Stimulated activated effector memory CD8-positive, alpha-beta T cell treated with anti-CD3 and anti-CD28 coated beads, Interleukin-12 subunit alpha, Interleukin-12 subunit beta, amount 100 ng/mL, for 72 hours (primary cell): ENCODE measurements at regions not wholly inside any gene's neighbourhood (a gene's known extent, or its start where the extent isn't known, plus 50 kb on each side); places are given as distances from the start of the nearest gene placed in this dataset.

Experiments
- ATAC-seq: fragments of 150-1000 bp; cut with Tn5 transposase; 2 replicates; pipeline ENCODE4 v1.10.0; 2021
- DNase-seq, 2 donors: peaks; one replicate each; pipeline ENCODE4 v3.0.0; 2021 to 2022; ENCODE audit warnings: low spot score in 2 of 2
- H3K27ac Mint-ChIP-seq: one replicate; pipeline ENCODE4 v1.8.0; 2022; ENCODE audit warnings: mild to moderate bottlenecking, mixed read lengths
- H3K36me3 Mint-ChIP-seq: one replicate; pipeline ENCODE4 v1.8.0; 2022; ENCODE audit warnings: mild to moderate bottlenecking, mixed read lengths
- H3K4me1 Mint-ChIP-seq: one replicate; pipeline ENCODE4 v1.8.0; 2022; ENCODE audit warnings: mixed read lengths
- H3K4me3 Mint-ChIP-seq: one replicate; pipeline ENCODE4 v1.8.0; 2022; ENCODE audit warnings: mild to moderate bottlenecking, mixed read lengths
- H3K9me3 Mint-ChIP-seq: one replicate; pipeline ENCODE4 v1.8.0; 2022; ENCODE audit warnings: mixed read lengths

DNA sequence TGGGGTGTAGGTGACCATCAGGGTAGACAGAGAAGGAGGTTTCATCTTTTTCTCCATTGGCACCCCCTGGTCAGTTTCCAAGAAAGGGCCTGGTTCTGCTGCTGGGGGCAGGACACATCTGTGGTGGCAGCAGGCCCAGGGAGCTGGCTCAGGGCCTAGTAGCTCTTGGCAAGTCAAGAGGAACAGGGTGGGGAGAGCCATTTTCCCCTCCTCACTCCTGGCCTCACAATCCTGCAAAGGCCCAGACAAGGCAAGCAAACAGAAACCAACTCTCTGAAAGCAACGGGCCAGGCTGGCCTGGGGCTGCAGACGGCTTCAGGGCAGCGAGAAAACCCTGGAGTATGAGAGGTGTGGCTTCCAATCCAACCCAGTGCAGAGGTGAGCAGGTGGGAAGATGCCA lies 192.9 kb upstream of the DYNLRB2 start:
- H3K27ac Mint-ChIP-seq = no peak overlapping the region
- DNase-seq (no peak), ATAC-seq (no peak)
- no peaks in the 10 kb centered on the region for H3K4me1 Mint-ChIP-seq
- H3K9me3 Mint-ChIP-seq = no peaks in the 10 kb centered on the region
- no peaks in the 10 kb centered on the region for H3K36me3 Mint-ChIP-seq
- H3K4me3 Mint-ChIP-seq = no peak overlapping the region

- DNase-seq (no peak), ATAC-seq (no peak)
- no peaks in the 10 kb centered on the region for H3K36me3 Mint-ChIP-seq
- no peak overlapping the region for H3K27ac Mint-ChIP-seq
- no peak overlapping the region for H3K4me3 Mint-ChIP-seq
- no peaks in the 10 kb centered on the region for H3K9me3 Mint-ChIP-seq
- no peaks in the 10 kb centered on the region for H3K4me1 Mint-ChIP-seq
Measured at GRCh38 chr16:80347002-80347401, 193.8 kb upstream of the DYNLRB2 start.

GRCh38 chr16:80346111-80346632 lies 194.6 kb upstream of the DYNLRB2 start:
- H3K27ac Mint-ChIP-seq = no peak overlapping the region
- no peaks in the 10 kb centered on the region for H3K36me3 Mint-ChIP-seq
- no peak for DNase-seq
- no peaks in the 10 kb centered on the region for H3K4me1 Mint-ChIP-seq
- H3K9me3 Mint-ChIP-seq = no peaks in the 10 kb centered on the region
- H3K4me3 Mint-ChIP-seq = no peak overlapping the region
- no peak for ATAC-seq

- Mint-ChIP-seq H3K4me3 (no peak overlapping the region), H3K27ac (no peak overlapping the region), H3K9me3 (no peaks in the 10 kb centered on the region), H3K4me1 (no peaks in the 10 kb centered on the region), H3K36me3 (no peaks in the 10 kb centered on the region)
- no peak for DNase-seq
- ATAC-seq = no peak
Measured at GRCh38 chr16:80345701-80346100, 195.1 kb upstream of the DYNLRB2 start.

DNA sequence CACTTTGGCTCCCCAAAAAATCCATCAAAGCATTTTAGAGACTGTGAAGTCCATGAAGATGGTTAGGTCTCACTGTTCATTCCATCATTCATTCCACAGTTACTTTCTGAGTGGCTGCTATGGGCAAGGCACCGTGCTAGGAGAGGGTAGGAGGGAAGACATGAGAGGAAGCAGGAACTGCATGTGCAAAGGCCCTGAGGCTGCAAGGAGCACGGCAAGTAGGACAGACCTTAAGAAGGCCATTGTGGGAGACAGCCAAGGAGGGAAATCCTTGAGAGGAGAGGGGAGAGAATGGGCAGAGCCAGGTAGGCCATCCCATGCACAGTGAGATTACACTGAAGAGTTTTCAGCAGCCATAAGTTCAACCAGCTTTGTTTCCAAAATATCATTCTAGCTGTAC lies 196.2 kb upstream of the DYNLRB2 start:
- Mint-ChIP-seq H3K4me1 (no peaks in the 10 kb centered on the region), H3K27ac (no peak overlapping the region), H3K36me3 (no peaks in the 10 kb centered on the region), H3K9me3 (no peaks in the 10 kb centered on the region), H3K4me3 (no peak overlapping the region)
- DNase-seq = peak in 1 of 2 donors; percentile 8
- no peak for ATAC-seq

DNA sequence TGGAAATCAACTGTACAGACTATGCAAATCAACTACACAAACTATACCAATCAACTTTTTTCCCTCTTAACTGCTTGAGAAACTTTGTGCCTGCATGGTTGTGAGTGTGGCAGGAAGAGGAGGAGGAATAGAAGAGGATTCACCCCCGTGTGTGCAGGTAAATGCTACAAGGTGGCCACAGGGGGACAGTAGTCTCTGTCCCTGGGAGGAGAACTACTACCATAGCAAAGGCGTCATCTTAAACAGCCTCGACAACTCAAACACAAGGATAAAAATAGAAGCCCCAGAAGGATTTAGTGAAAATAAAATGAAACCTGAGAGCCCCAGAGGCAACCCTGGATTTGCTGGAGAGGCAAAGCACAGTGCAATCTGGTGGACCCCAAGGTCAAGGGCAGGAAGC lies 199.5 kb upstream of the DYNLRB2 start:
- H3K4me3 Mint-ChIP-seq = no peak overlapping the region
- no peak overlapping the region for H3K27ac Mint-ChIP-seq
- no peaks in the 10 kb centered on the region for H3K9me3 Mint-ChIP-seq
- H3K4me1 Mint-ChIP-seq = no peaks in the 10 kb centered on the region
- no peak for DNase-seq
- H3K36me3 Mint-ChIP-seq = no peaks in the 10 kb centered on the region
- ATAC-seq = no peak

DNA sequence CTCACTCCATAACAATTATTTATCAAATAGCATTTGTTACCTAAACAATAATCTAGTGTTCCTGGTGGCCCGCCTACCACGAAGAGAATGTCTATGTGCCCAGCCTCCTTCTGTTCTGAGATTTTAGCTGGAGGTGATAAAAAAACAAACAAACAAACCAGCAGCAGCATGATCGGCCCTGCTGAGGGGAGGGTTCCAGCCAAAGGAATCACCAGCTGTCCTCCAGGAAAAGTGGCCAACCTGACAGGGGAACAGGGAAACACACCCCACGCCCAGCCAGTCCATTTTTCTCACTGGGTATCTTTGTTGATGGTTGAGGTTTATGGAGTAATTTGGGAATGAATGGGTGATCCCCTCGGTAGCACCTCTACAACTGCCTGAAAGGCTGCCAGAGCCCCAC lies 203.0 kb upstream of the DYNLRB2 start:
- DNase-seq = no peak
- Mint-ChIP-seq H3K36me3 (no peaks in the 10 kb centered on the region), H3K4me1 (no peaks in the 10 kb centered on the region), H3K4me3 (no peak overlapping the region), H3K27ac (no peak overlapping the region), H3K9me3 (no peaks in the 10 kb centered on the region)
- no peak for ATAC-seq

DNA sequence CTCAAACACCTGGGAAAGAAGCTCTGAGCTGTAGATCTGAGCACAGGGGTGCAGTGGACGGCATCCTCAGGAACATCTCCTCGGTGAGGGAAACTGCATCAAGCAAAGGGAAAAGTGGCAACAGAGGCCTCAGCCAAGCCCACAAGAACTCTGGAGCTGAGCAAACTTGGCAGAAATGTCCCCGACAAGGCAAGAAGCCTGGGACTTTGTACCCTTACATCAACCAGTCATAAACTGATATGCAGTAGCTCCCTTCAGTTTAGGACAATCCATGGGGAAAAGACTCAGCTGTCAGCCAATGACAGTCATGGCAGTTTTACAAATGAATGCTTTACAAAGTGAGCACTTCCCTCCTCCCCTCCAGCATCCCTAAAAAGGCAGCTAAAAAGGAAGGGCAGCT lies 210.0 kb upstream of the DYNLRB2 start:
- no peak overlapping the region for H3K4me3 Mint-ChIP-seq
- no peaks in the 10 kb centered on the region for H3K36me3 Mint-ChIP-seq
- DNase-seq (no peak), ATAC-seq (no peak)
- no peaks in the 10 kb centered on the region for H3K4me1 Mint-ChIP-seq
- no peaks in the 10 kb centered on the region for H3K9me3 Mint-ChIP-seq
- H3K27ac Mint-ChIP-seq = no peak overlapping the region

DNA sequence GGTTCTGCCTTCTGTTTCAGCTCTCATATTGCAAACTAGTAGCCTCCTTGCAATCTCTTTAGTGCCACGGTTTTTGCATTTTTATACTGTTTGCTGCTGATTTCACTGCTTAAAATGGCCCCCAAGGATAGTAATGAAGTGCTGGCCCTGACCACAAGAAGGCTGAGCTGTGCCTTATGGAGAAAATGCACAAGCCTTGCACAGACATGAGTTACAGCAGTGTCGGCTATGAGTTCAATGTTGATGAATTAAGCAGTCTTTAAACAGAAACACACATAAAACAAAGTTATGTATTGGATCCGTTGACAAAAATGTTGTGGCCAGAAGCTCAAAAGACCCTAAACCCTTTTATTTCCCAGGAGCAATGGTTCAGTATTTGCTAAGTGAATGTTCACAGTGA lies 210.6 kb upstream of the DYNLRB2 start:
- H3K4me1 Mint-ChIP-seq = no peaks in the 10 kb centered on the region
- H3K4me3 Mint-ChIP-seq = no peak overlapping the region
- H3K36me3 Mint-ChIP-seq = no peaks in the 10 kb centered on the region
- no peak overlapping the region for H3K27ac Mint-ChIP-seq
- ATAC-seq (no peak), DNase-seq (no peak)
- no peaks in the 10 kb centered on the region for H3K9me3 Mint-ChIP-seq

- Mint-ChIP-seq H3K4me3 (no peak overlapping the region), H3K36me3 (no peaks in the 10 kb centered on the region), H3K4me1 (no peaks in the 10 kb centered on the region), H3K27ac (no peak overlapping the region), H3K9me3 (no peaks in the 10 kb centered on the region)
- DNase-seq (no peak), ATAC-seq (no peak)
Measured at GRCh38 chr16:80327740-80328139, 213.1 kb upstream of the DYNLRB2 start.

DNA sequence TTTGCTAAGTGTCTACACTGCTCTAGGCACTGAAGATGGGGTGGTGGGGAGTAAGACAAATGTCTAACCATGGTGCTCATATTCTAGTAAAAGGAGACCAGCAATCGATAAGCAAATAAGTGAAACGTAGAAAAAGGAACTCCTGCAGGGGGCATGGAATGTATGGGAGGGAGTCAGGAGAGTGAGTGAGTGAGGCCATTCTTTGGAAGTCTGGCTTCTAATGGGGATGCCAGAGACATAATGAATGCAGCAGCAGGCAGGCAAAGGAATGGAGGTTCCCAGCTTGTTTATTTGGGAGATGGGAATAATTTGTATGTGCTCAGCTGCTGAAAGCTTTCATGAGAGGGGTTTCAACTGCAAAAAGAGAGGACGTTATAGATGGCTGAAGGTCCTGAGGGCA lies 216.4 kb upstream of the DYNLRB2 start:
- H3K4me1 Mint-ChIP-seq = no peaks in the 10 kb centered on the region
- H3K4me3 Mint-ChIP-seq = no peak overlapping the region
- ATAC-seq = no peak
- H3K9me3 Mint-ChIP-seq = no peaks in the 10 kb centered on the region
- no peak for DNase-seq
- H3K36me3 Mint-ChIP-seq = no peaks in the 10 kb centered on the region
- H3K27ac Mint-ChIP-seq = no peak overlapping the region

GRCh38 chr16:80323808-80324195 lies 217.0 kb upstream of the DYNLRB2 start:
- no peak overlapping the region for H3K27ac Mint-ChIP-seq
- no peaks in the 10 kb centered on the region for H3K4me1 Mint-ChIP-seq
- DNase-seq = no peak
- ATAC-seq = no peak
- H3K4me3 Mint-ChIP-seq = no peak overlapping the region
- H3K36me3 Mint-ChIP-seq = no peaks in the 10 kb centered on the region
- H3K9me3 Mint-ChIP-seq = no peaks in the 10 kb centered on the region

DNA sequence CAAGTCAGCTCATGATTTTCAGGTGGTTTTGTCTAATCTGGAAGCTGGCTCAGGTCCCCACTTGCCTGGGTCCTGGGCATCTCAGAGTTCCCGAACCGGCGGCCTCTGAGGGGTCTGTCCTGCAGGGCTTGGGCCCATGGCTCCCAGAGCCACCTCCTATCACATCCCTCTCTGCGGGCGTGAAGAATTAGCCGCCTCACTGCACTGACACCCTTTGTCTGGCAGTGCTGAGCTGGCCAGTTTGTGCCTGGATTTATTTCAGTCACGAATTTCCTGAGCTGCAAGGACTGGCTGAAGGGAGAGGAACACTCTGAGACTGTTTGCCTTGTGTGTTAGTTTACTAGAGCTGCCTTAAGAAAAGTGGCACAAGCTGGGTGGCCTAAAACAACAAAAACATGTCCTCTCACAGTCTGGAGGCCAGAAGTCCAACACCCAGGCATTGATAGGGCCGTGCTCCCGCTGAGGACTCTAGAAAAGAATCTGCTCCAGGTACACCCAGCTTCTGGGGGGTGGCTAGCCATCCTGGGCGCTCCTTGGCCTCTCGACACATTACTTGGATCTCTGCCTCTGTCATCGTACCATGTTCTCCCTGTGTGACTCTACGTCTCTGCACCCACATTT lies 217.5 kb upstream of the DYNLRB2 start:
- Mint-ChIP-seq H3K27ac (no peak overlapping the region), H3K4me1 (no peaks in the 10 kb centered on the region)

GRCh38 chr16:80319181-80319580 lies 221.6 kb upstream of the DYNLRB2 start:
- H3K27ac Mint-ChIP-seq = no peak overlapping the region
- no peaks in the 10 kb centered on the region for H3K4me1 Mint-ChIP-seq
- no peak for ATAC-seq
- H3K9me3 Mint-ChIP-seq = no peaks in the 10 kb centered on the region
- no peak for DNase-seq
- H3K36me3 Mint-ChIP-seq = no peaks in the 10 kb centered on the region
- no peak overlapping the region for H3K4me3 Mint-ChIP-seq

More for the DNA sequence above, 217.5 kb upstream of the DYNLRB2 start:
- Mint-ChIP-seq H3K36me3 (no peaks in the 10 kb centered on the region), H3K9me3 (no peaks in the 10 kb centered on the region), H3K4me3 (no peak overlapping the region)
- DNase-seq (no peak), ATAC-seq (no peak)

DNA sequence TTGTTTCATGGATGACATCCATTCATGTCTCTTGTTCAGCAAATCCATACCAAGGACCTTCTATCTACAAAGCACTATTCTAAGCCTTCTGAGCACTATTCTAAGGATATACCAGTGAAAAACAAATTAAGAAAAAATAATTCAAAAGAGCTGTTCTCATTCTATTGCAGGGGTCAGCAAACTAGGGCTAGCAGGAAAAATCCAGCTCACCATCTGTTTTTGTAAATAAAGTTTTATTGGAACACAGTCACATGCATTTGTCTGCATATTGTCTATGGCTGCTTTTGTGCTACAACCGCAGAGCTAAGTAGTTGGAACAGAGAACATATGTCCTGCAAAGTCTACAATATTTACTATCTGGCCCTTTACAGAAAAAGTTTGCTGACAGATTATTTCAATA lies 222.7 kb upstream of the DYNLRB2 start:
- no peaks in the 10 kb centered on the region for H3K9me3 Mint-ChIP-seq
- H3K27ac Mint-ChIP-seq = no peak overlapping the region
- H3K4me1 Mint-ChIP-seq = no peaks in the 10 kb centered on the region
- no peaks in the 10 kb centered on the region for H3K36me3 Mint-ChIP-seq
- H3K4me3 Mint-ChIP-seq = no peak overlapping the region
- ATAC-seq (no peak), DNase-seq (no peak)

DNA sequence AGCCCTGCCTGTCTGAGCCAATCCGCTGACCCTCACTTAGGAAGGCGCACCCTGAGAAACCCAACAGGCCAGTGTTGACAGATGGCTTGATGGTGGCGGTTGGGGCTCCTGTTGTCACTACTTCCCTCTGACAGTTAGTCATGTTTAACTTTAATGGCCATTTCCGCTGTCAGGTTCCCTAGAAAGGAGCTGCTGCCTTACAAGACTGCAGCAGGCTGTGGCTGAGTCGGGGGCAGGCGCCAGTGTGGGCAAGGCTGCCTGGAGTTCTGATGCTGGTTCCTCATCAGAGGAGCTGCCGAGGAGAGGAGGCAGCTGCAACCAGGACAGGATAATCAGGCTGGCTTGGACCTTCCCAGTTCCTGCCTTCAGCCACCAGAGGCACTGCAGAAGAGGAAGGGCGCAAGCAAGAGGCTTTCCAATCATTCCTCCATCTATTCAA lies 223.2 kb upstream of the DYNLRB2 start:
- no peaks in the 10 kb centered on the region for H3K4me1 Mint-ChIP-seq
- ATAC-seq (no peak), DNase-seq (no peak)
- H3K27ac Mint-ChIP-seq = no peak overlapping the region
- no peaks in the 10 kb centered on the region for H3K9me3 Mint-ChIP-seq
- no peaks in the 10 kb centered on the region for H3K36me3 Mint-ChIP-seq
- H3K4me3 Mint-ChIP-seq = no peak overlapping the region

DNA sequence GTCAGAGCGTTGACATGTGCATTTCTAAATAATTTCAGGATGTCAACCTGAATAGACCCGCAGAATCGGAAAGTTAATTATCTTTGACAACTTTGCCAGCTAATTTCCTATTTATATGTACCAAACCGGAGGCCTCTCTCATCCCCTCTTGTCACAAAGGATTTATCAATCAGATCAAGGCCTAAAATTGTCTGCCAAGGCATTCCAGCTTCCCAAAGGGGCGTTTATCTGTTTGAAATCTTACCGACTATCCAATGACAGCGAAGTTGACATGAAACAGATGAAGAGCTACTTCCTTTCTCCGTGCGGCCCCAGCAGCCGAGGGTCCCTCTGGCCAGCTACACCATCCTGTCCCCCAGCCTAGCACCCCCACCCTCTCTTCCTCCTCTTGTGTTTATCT lies 223.7 kb upstream of the DYNLRB2 start:
- H3K4me1 Mint-ChIP-seq = no peaks in the 10 kb centered on the region
- no peak overlapping the region for H3K27ac Mint-ChIP-seq
- DNase-seq (no peak), ATAC-seq (no peak)
- H3K9me3 Mint-ChIP-seq = no peaks in the 10 kb centered on the region
- H3K4me3 Mint-ChIP-seq = no peak overlapping the region
- no peaks in the 10 kb centered on the region for H3K36me3 Mint-ChIP-seq
